HG03095 (cell line): ENCODE measurements at regions not wholly inside any gene's neighbourhood (a gene's known extent, or its start where the extent isn't known, plus 50 kb on each side); places are given as distances from the start of the nearest gene placed in this dataset.

Source experiments
- ATAC-seq: cut with Tn5 transposase; IDR thresholded peaks from one replicate; pipeline ENCODE4 v1.9.1; 2021; ENCODE audit warnings: moderate library complexity; ENCODE audit not compliant: unreplicated experiment

DNA sequence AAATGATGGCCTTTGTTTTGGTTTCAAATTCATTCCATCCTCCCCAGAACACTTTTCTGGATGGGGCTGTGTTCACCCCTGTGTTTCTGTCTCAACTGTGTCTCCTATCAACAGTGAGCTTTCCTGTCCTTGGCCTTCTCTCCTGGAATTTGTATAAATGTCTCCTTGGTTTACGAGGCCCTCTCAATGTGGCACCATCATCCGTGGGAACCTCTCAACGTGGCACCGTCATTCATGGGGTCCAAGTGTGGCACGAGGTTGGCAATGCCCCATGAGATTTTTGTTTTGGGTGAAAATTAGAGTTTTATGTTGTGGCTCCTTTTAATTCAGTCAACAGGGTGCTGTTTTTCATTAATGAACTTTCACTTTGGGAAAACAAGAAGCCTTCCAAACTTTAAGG is 280.7 kb upstream of the SALL3 start:
- ATAC-seq, result no peak

DNA sequence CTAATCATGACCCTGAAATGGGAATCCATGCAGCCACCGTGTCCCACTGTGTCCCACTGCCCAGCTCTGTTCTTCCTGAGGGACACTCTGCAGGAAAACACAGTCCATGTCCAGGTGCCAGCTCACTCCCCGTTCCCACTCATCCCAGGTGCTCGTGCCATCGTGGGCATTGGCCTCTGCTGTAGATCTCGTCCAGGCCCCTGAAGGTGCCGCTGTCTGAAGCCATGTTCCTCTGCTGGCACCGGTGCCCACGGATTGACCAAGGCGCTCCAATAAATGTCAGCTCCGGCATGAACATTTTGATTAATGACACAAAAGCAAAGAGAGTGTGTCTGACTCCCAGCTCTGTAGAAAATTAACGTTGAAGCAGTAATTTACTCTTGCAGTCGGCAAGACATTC is 280.1 kb upstream of the SALL3 start:
- no peak for ATAC-seq

DNA sequence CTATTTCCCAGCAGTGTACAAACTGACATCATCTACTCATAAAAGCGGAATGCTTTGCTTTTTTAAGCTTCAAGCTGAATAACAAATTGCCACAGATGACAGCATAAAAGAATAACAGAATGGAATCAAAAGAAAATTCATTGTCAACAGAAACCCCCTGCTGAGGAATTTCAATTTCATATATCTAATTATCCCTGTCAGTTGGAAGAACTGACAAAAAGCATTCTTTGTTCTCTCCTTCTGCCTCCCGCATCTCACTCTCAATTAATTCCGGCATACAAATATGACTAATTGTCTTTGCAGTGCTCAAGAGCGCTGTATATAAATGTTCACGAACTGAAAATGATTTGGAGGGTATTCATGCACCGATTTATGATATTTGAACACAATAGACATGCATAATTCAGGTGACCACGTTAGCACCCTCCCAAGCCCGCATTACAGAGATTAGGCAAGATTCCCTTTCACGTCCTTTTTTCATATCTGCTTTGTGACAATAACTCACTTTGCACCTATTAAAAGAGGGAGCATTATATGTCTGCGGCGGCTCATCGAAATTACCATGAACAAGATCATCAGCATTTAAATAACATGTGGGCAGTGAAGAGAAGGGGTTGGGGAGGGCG is 277.7 kb upstream of the SALL3 start:
- no peak for ATAC-seq

- no peak for ATAC-seq
Measured at GRCh38 chr18:78703291-78703690, 276.3 kb upstream of the SALL3 start.

DNA sequence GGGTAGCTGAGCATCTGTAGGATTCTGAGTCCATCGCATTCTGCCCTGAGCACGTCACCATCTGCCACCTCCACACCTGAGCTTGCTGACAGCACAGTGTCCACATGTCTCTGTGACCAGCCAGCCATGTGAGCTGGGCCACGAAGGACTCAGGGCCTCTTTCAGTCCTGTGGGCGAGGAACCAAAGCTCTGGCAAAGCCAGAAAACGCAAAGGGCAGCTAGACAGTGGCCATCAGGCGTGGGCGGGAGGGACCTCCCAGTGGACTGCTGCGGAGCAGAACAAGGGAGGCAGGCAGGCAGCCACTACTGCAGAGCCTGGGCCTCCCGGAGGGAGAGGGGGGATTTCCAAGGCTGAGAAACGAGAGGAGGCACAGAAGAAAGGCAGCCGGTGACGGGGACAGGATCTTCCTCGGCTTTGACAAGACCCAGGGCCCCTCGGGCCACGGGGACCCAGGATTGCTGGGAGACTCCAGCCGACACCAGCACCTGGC is 274.6 kb upstream of the SALL3 start:
- ATAC-seq, result no peak

DNA sequence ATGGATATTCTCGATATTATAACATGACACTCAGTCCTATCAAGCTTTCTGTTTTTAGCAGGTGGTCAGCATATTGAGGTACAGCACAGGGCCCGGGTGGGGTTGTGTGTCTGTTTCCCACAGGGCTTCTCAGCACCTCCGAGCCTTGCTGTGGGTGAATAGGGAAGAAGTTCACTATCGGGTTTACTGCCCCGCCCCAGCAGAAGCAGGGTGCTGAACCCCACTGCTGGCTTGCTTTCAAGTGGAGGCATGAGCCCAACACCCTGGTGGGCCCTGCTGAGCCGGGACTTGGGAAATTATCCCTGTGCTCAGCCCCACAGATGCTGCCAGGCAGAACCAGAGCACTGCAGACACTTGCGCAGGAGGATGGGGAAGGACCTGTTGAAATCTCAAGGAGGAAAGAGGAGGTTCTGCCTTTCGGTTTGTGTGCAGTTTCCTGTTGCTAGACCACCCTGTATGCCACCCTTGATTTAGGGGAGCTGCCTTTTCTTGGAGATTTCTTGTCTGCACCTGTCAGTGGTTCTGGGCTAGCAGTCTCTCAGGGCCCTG is 270.3 kb upstream of the SALL3 start:
- no peak for ATAC-seq

GRCh38 chr18:78711316-78711715 is 268.3 kb upstream of the SALL3 start:
- no peak for ATAC-seq

- ATAC-seq, result no peak
Measured at GRCh38 chr18:78711971-78712370, 267.6 kb upstream of the SALL3 start.

GRCh38 chr18:78713069-78713468 is 266.5 kb upstream of the SALL3 start:
- ATAC-seq, result no peak

- no peak for ATAC-seq
Measured at GRCh38 chr18:78713726-78714125, 265.9 kb upstream of the SALL3 start.

- no peak for ATAC-seq
Measured at GRCh38 chr18:78716022-78716421, 263.6 kb upstream of the SALL3 start.

GRCh38 chr18:78716581-78716980 is 263.0 kb upstream of the SALL3 start:
- ATAC-seq, result no peak

DNA sequence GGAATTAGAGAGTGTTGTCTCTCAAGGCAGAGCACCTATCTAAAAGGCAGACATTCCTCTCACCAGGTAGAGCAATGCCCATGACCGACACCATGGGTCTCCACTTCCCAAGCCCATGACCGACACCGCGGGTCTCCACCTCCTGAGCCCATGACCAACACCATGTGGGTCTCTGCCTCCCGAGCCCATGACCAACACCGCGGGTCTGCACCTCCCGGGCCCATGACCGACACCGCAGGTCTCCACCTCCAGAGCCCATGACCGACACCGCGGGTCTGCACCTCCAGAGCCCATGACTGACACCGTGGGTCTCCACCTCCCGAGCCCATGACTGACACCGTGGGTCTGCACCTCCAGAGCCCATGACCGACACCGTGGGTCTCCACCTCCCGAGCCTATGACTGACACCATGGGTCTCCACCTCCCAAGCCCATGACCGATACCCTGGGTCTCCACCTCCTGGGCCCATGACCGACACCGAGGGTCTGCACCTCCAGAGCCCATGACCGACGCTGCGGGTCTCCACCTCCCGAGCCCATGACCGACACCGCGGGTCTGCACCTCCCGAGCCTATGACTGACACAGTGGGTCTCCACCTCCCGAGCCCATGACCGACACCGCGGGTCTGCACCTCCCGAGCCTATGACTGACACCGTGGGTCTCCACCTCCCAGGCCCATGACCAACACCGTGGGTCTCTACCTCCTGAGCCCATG is 262.4 kb upstream of the SALL3 start:
- ATAC-seq, result no peak

DNA sequence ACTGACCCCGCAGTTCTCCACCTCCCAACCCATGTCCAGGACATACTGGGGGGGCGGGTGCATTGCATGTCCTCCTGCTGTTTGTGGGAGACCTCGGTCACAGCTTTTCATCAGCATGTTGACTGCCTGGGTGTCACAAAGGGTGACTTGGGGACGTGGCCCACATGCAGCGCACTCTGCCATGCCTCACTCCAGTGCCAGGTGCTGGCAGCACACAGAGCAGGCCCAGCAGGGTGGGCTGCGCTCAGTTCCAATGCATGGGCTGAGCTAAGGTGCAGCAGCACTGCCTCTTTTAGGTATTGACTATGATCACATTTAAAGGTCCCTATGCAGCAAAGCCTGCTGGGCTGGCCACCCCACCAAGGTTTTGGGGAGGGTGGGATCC is 261.9 kb upstream of the SALL3 start:
- no peak for ATAC-seq

DNA sequence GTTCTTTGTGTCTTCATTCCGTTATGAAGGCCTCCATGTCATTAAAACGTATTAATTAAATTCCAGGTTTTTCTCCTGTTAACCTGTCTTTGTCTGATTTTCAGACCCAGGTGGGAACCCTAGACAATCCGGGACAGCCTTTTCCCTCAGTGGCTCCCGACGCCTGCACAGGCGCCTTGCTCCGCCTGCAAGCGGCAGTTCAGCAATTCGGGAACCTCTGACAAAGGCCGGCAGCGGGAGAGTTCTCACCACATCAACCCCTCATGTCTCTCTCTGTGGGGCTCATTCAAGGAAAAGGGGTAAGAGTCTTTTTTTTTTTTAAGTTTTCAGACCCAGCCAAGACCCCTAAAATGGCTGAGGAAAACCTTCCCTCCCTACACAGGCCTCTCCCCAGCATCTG is 259.8 kb upstream of the SALL3 start:
- no peak for ATAC-seq

DNA sequence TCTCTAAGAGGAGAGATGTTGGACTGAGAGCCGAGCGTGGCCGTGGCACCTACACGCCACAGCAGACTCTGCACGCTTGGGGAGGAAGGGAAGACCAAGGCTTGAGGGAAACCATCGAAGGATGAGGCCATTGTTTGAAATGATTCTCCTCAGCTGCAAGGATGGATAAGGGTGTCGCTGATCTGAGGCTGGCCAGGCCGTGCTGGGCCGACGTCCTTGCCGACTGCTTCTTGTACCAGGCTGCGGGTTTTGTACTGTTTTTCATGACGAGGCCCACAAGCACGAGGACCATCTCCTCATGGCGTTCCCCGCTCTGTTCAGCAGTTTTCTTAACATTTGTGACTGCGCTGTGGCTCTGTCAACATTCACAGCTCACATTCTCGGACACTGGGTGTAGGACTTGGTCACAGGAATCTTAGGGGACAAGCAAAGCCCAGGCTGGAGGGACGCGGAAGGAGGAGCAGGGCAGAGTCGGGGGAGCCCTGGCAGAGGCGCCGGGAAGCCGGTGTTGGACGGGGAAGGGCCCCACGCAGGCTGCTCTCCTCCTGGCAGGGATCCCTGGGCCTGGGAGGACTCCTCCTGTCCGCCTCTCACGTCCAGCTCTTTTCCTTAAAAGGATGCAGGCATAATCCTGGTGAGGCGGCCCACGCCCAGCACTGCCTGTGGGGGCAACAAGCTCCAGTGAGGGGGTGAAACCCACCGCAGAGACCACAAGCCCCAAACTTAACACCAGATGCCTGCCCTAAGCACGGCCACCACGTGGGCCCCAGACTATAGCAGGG is 259.0 kb upstream of the SALL3 start:
- no peak for ATAC-seq

GRCh38 chr18:78721238-78721875 is 258.3 kb upstream of the SALL3 start:
- ATAC-seq, result no peak

- ATAC-seq, result no peak
Measured at GRCh38 chr18:78721981-78722380, 257.6 kb upstream of the SALL3 start.

- no peak for ATAC-seq
Measured at GRCh38 chr18:78722386-78722785, 257.2 kb upstream of the SALL3 start.

DNA sequence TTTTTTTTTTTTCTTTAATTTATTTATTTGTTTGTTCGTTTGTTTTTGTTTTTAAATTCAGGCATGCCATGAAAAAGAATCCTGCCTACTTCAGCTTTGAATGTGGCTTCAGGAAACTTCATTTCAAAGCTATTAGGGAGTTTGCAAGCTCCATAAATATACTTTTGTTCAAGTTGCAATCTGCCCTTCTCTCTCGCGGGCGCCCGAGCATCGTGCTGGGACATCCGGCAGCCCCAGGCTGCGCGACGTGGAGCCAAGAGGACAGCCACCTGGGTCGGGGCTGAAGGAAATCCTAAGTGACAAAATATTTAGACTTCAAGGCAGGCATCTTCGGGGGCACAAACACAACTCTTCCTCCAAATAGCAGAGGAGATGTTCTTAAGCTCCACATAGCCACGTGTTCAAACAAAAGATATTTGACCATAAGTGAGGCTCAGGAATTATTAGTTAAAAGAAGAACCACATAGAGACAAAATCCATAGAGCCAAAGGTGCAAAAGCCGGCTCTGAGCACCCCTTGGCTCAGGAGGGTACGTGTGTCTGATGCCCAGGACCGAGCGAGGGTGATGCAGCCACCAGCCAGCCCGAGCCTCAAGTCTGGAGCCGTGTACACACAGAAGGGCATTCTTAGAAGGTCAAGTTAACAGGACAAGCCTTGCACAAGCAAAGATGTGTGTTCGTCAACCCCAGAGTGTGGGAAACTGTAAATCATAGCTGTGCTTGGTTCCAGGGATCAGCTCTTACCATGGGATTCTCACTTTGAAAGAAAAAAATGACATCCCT is 256.5 kb upstream of the SALL3 start:
- ATAC-seq, result no peak
